Left colon (tissue), 2 donors: ENCODE measurements at regions not wholly inside any gene's neighbourhood (a gene's known extent, or its start where the extent isn't known, plus 50 kb on each side); places are given as distances from the start of the nearest gene placed in this dataset.
"Not testable (repeated sequence)": the region's sequence is repeated elsewhere in the genome, so short reads cannot be mapped to it uniquely, and the experiment has no call there.

Source experiments
- ATAC-seq: fragments of 200-7000 bp; cut with Tn5 transposase; one replicate; pipeline ENCODE4 v1.9.1; 2020; ENCODE audit warnings: mild to moderate bottlenecking, moderate library complexity
- DNase-seq, 2 donors: peaks; one replicate each; pipeline ENCODE4 v3.0.0-alpha.2; 2020
- intact Hi-C, 2 donors: fragments of 100-400 bp; cut with DNase I in 1 of 2; cut with micrococcal nuclease in 1 of 2; formaldehyde crosslinking; loops; one replicate each; pipeline versions ENCODE4 v1.11.2 to v1.14.0; 2022; cut with DNase I, micrococcal nuclease
- donor health status: DM: no; HTN: no; CAD: no.
- donor health status: DM: yes; HTN: yes; CAD: no.

GRCh38 chr7:41447450-41448042, 255.3 kb downstream of the INHBA start:
- ATAC-seq, result no peak

GRCh38 chr7:41446606-41447449, 256.1 kb downstream of the INHBA start:
- intact Hi-C loops, result no loop called here
- DNase-seq (no peak), ATAC-seq (no peak)

More at GRCh38 chr7:41447450-41448042, 255.3 kb downstream of the INHBA start:
- DNase-seq, result no peak
- intact Hi-C loops, result no loop called here

- intact Hi-C loops, result no loop called here
- DNase-seq, result no peak
- ATAC-seq, result no peak
Measured at GRCh38 chr7:41445946-41446345, 256.9 kb downstream of the INHBA start.

- intact Hi-C loops, result no loop called here
- no peak for ATAC-seq
- no peak for DNase-seq
Measured at GRCh38 chr7:41445432-41445831, 257.5 kb downstream of the INHBA start.

- intact Hi-C loops, result no loop called here
- no peak for ATAC-seq
Measured at GRCh38 chr7:41439515-41439879, 263.4 kb downstream of the INHBA start.

GRCh38 chr7:41438705-41439514, 264.0 kb downstream of the INHBA start:
- intact Hi-C loops, result no loop called here
- DNase-seq (no peak), ATAC-seq (no peak)

More at GRCh38 chr7:41439515-41439879, 263.4 kb downstream of the INHBA start:
- DNase-seq, result no peak

- DNase-seq (no peak), ATAC-seq (no peak)
- intact Hi-C loops, result no loop called here
Measured at GRCh38 chr7:41437257-41438196, 265.4 kb downstream of the INHBA start.

- intact Hi-C loops, result no loop called here
- DNase-seq (no peak), ATAC-seq (no peak)
Measured at GRCh38 chr7:41436139-41436538, 266.8 kb downstream of the INHBA start.

GRCh38 chr7:41435020-41435419, 267.9 kb downstream of the INHBA start:
- intact Hi-C loops, DNase-seq, ATAC-seq: not testable (repeated sequence)

- DNase-seq (no peak), ATAC-seq (no peak)
- intact Hi-C loops, result no loop called here
Measured at GRCh38 chr7:41431671-41432070, 271.2 kb downstream of the INHBA start.

GRCh38 chr7:41428381-41428780, 274.5 kb downstream of the INHBA start:
- intact Hi-C loops, result no loop called here
- ATAC-seq, result no peak
- DNase-seq, result no peak

GRCh38 chr7:41425926-41426325, 277.0 kb downstream of the INHBA start:
- intact Hi-C loops, result no loop called here
- DNase-seq (no peak), ATAC-seq (no peak)

- intact Hi-C loops, result no loop called here
- DNase-seq, result no peak
- ATAC-seq, result no peak
Measured at GRCh38 chr7:41421056-41421455, 281.8 kb downstream of the INHBA start.

GRCh38 chr7:41420421-41420820, 282.5 kb downstream of the INHBA start:
- intact Hi-C loops, result no loop called here
- no peak for ATAC-seq
- no peak for DNase-seq

GRCh38 chr7:41418337-41418736, 284.6 kb downstream of the INHBA start:
- no peak for ATAC-seq
- intact Hi-C loops, result no loop called here
- no peak for DNase-seq

- DNase-seq (no peak), ATAC-seq (no peak)
- intact Hi-C loops, result no loop called here
Measured at GRCh38 chr7:41416208-41416595, 286.7 kb downstream of the INHBA start.

- DNase-seq (no peak), ATAC-seq (no peak)
- intact Hi-C loops, result no loop called here
Measured at GRCh38 chr7:41415471-41416207, 287.3 kb downstream of the INHBA start.

- intact Hi-C loops, result no loop called here
- ATAC-seq (no peak), DNase-seq (no peak)
Measured at GRCh38 chr7:41415051-41415450, 287.8 kb downstream of the INHBA start.
